Dendritic cell treated with granulocyte-macrophage colony-stimulating factor and Interleukin-4, amounts not matched to agents 40 ng/mL and 50 ng/mL, for 4 days (primary cell): ENCODE measurements at regions not wholly inside any gene's neighbourhood (a gene's known extent, or its start where the extent isn't known, plus 50 kb on each side); places are given as distances from the start of the nearest gene placed in this dataset.
"Not testable (repeated sequence)": the region's sequence is repeated elsewhere in the genome, so short reads cannot be mapped to it uniquely, and the experiment has no call there.

Source experiments
- H3K27ac Mint-ChIP-seq: one replicate; pipeline ENCODE4 v1.8.0; 2022; ENCODE audit warnings: mild to moderate bottlenecking, mixed read lengths
- H3K27me3 Mint-ChIP-seq: one replicate; pipeline ENCODE4 v1.8.0; 2022; ENCODE audit warnings: mild to moderate bottlenecking, mixed read lengths
- H3K36me3 Mint-ChIP-seq: one replicate; pipeline ENCODE4 v1.8.0; 2022; ENCODE audit warnings: low read depth, mixed read lengths
- H3K4me1 Mint-ChIP-seq: one replicate; pipeline ENCODE4 v1.8.0; 2022; ENCODE audit warnings: low read depth, mixed read lengths
- H3K4me3 Mint-ChIP-seq: one replicate; pipeline ENCODE4 v1.8.0; 2022; ENCODE audit warnings: mild to moderate bottlenecking, moderate library complexity, mixed read lengths
- H3K9me3 Mint-ChIP-seq: one replicate; pipeline ENCODE4 v1.8.0; 2022; ENCODE audit warnings: mixed read lengths
- intact Hi-C: fragments of 100-400 bp; cut with micrococcal nuclease; formaldehyde crosslinking; loops from one replicate; pipeline ENCODE4 v1.15.0; 2022

GRCh38 chr12:53870117-53870516 lies 68.5 kb upstream of the HOXC13 start:
- no peaks in the 10 kb centered on the region for H3K36me3 Mint-ChIP-seq
- H3K4me1 Mint-ChIP-seq = no peaks in the 10 kb centered on the region
- H3K27me3 Mint-ChIP-seq = peaks cover 46% of the 10 kb centered on the region
- intact Hi-C loops = no loop called here
- H3K9me3 Mint-ChIP-seq = no peaks in the 10 kb centered on the region
- H3K4me3 Mint-ChIP-seq = no peak overlapping the region
- H3K27ac Mint-ChIP-seq = no peak overlapping the region

- Mint-ChIP-seq H3K27ac (no peak overlapping the region), H3K9me3 (no peaks in the 10 kb centered on the region), H3K4me3 (no peak overlapping the region), H3K27me3 (peaks cover 45% of the 10 kb centered on the region), H3K4me1 (no peaks in the 10 kb centered on the region), H3K36me3 (no peaks in the 10 kb centered on the region)
- intact Hi-C loops = no loop called here
Measured at GRCh38 chr12:53871367-53871766, 67.3 kb upstream of the HOXC13 start.

DNA sequence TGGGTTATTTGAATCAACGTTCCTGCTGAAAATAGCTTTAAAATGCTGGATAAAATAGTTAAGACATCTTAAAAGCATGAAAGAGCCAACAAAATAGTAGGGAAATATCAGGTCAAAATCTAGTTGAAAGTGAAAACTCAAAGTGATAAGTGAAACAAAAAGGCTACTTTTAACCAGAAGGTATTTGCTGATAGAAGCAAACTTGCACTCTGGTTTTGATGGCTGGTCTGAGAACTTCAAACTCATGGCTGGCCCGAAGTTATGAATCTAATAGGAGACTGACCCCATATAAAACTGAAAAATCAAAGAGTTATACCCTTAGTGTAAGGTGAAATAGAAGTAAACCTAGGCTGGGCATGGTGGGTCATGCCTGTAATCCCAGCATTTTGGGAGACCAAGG lies 66.3 kb upstream of the HOXC13 start:
- H3K4me1 Mint-ChIP-seq = no peaks in the 10 kb centered on the region
- intact Hi-C loops = no loop called here
- H3K27me3 Mint-ChIP-seq = peaks cover 45% of the 10 kb centered on the region
- no peak overlapping the region for H3K27ac Mint-ChIP-seq
- H3K36me3 Mint-ChIP-seq = no peaks in the 10 kb centered on the region
- H3K4me3 Mint-ChIP-seq = no peak overlapping the region
- no peaks in the 10 kb centered on the region for H3K9me3 Mint-ChIP-seq

DNA sequence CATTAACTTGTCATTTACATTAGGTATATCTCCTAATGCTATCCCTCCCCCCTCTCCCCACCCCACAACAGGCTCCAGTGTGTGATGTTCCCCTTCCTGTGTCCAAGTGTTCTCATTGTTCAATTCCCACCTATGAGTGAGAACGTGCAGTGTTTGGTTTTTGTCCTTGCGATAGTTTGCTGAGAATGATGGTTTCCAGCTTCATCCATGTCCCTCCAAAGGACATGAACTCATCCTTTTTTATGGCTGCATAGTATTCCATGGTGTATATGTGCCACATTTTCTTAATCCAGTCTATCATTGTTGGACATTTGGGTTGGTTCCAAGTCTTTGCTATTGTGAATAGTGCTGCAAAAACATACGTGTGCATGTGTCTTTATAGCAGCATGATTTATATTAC lies 60.7 kb upstream of the HOXC13 start:
- H3K9me3 Mint-ChIP-seq, intact Hi-C loops, H3K36me3 Mint-ChIP-seq, H3K4me1 Mint-ChIP-seq, H3K27ac Mint-ChIP-seq, H3K4me3 Mint-ChIP-seq: not testable (repeated sequence)
- H3K27me3 Mint-ChIP-seq = peaks cover 24% of the 10 kb centered on the region

DNA sequence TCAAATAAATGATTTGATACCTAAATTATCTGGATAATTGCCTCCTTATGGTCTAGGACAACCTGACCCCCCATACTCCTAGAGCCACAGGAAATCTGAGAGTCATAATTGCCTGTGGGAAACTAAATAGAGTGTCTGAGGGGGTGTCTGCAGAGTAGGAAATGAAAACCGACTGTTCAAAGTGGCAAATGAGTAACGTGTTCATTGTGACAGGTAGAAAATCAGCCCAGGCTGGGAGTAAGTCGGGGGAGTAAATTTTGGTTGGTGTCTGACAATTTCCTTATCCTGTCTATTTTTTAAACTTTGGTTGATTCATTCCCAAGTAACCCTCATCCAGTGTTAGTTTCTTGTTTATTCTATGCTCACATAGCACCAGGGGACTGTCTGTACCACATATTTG lies 51.6 kb upstream of the HOXC13 start:
- no peak overlapping the region for H3K4me3 Mint-ChIP-seq
- no peaks in the 10 kb centered on the region for H3K4me1 Mint-ChIP-seq
- no peaks in the 10 kb centered on the region for H3K9me3 Mint-ChIP-seq
- H3K36me3 Mint-ChIP-seq = no peaks in the 10 kb centered on the region
- intact Hi-C loops = no loop called here
- H3K27me3 Mint-ChIP-seq = peaks cover 51% of the 10 kb centered on the region
- H3K27ac Mint-ChIP-seq = no peak overlapping the region

DNA sequence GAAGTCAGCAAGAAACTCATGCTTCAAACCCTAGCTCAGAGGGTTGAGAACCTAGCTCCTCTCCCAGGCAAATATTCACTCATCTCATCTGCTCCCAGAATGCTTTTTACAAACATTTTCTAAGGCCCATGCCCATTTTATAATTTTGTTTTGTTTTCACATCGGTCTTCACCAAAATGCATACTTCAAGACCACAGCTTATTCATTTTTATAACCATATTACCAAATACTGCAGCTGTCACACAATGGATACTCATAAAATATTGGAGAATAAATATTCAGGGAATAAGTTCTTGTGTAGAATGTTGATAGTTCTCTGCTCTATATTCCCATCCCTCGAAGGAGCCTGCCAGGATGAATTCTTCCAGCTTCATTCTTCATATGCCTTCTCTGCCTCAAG lies 50.8 kb upstream of the HOXC13 start:
- Mint-ChIP-seq H3K9me3 (no peaks in the 10 kb centered on the region), H3K27ac (no peak overlapping the region), H3K36me3 (no peaks in the 10 kb centered on the region), H3K27me3 (peaks cover 51% of the 10 kb centered on the region), H3K4me1 (no peaks in the 10 kb centered on the region), H3K4me3 (no peak overlapping the region)
- intact Hi-C loops = no loop called here
